H1 (cell line): ENCODE measurements at regions not wholly inside any gene's neighbourhood (a gene's known extent, or its start where the extent isn't known, plus 50 kb on each side); places are given as distances from the start of the nearest gene placed in this dataset.
"Not testable (repeated sequence)": the region's sequence is repeated elsewhere in the genome, so short reads cannot be mapped to it uniquely, and the experiment has no call there.

Experiments used
- CTCF ChIA-PET: fragments of 300-600 bp; sonication (Branson Sonifier 250); formaldehyde crosslinking; loops from one replicate; lab custom pipeline; 2021; ENCODE audit not compliant: partially characterized antibody; lab: Charles Lee
- POLR2A ChIA-PET: fragments of 300-600 bp; sonication (Branson Sonifier 250); formaldehyde crosslinking; loops from one replicate; lab custom pipeline; 2021; ENCODE audit warnings: inconsistent platforms; ENCODE audit not compliant: partially characterized antibody; lab: Charles Lee
- DNase-seq, 2 experiments: peaks; one replicate each; pipeline versions ENCODE4 v3.0.0 to v3.0.0-alpha.2; 2010 to 2022; ENCODE audit warnings: low spot score in 2 of 2, low read depth in 1 of 2, mixed read lengths in 1 of 2
- FAIRE-seq: peaks from 2 replicates; lab custom pipeline; 2011; peaks lifted over from hg19 to GRCh38; lab: Jason Lieb, UNC
- H2AFZ ChIP-seq: 2 replicates; pipeline ENCODE4 v1.8.1; 2012; ENCODE audit warnings: low read length, inconsistent platforms
- H2AK5ac ChIP-seq: 2 replicates; pipeline ENCODE4 v1.6.1; 2013; ENCODE audit warnings: low read depth, low read length
- H2BK120ac ChIP-seq: replicated peaks from 2 replicates; pipeline ENCODE3; 2013; ENCODE audit warnings: low read depth, low read length, inconsistent platforms
- H2BK12ac ChIP-seq: 2 replicates; pipeline ENCODE4 v1.6.1; 2013; ENCODE audit warnings: low read depth, low read length
- H2BK15ac ChIP-seq: 2 replicates; pipeline ENCODE4 v1.6.1; 2013; ENCODE audit warnings: low read length
- H2BK20ac ChIP-seq: 2 replicates; pipeline ENCODE4 v1.6.1; 2013; ENCODE audit warnings: low read length
- H2BK5ac ChIP-seq: 2 replicates; pipeline ENCODE4 v1.6.1; 2013; ENCODE audit warnings: low read depth, low read length
- H3K14ac ChIP-seq: 2 replicates; pipeline ENCODE4 v1.6.1; 2013; ENCODE audit warnings: inconsistent platforms; ENCODE audit not compliant: insufficient read length
- H3K18ac ChIP-seq: 2 replicates; pipeline ENCODE4 v1.6.1; 2013; ENCODE audit warnings: low read length; ENCODE audit errors: extremely low read depth
- H3K23ac ChIP-seq: 2 replicates; pipeline ENCODE4 v1.6.1; 2013; ENCODE audit warnings: inconsistent platforms; ENCODE audit not compliant: insufficient read length
- H3K23me2 ChIP-seq: 2 replicates; pipeline ENCODE4 v1.6.1; 2013; ENCODE audit warnings: low read depth, low read length
- H3K27ac ChIP-seq: 2 replicates; pipeline ENCODE4 v1.6.1; 2011; ENCODE audit warnings: low read depth, low read length, inconsistent platforms
- H3K27me3 ChIP-seq, 4 experiments: replicated peaks in 1 of 4; 1 replicate in 1 of 4; 2 replicates in 3 of 4; pipeline versions ENCODE4 v1.6.1 to v1.8.1; 2011 to 2013; ENCODE audit warnings: low read length in 3 of 4, mild to moderate bottlenecking in 3 of 4, inconsistent platforms in 2 of 4, mixed read lengths in 2 of 4, moderate library complexity in 1 of 4; ENCODE audit not compliant: control insufficient read depth in 3 of 4, insufficient read depth in 3 of 4; ENCODE audit errors: extremely low read depth in 1 of 4
- H3K36me3 ChIP-seq, 4 experiments: 2 replicates each; pipeline versions ENCODE4 v1.6.1 to v1.8.1; 2011 to 2013; ENCODE audit warnings: mild to moderate bottlenecking in 4 of 4, low read length in 3 of 4, moderate library complexity in 2 of 4, control low read depth in 1 of 4, inconsistent platforms in 1 of 4; ENCODE audit not compliant: insufficient read depth in 4 of 4, control insufficient read depth in 2 of 4
- H3K4ac ChIP-seq: replicated peaks from 2 replicates; pipeline ENCODE3; 2013; ENCODE audit warnings: low read length, low read depth, mixed read lengths, inconsistent platforms; ENCODE audit not compliant: insufficient read length
- H3K4me1 ChIP-seq, 4 experiments: replicated peaks in 1 of 4; 1 replicate in 1 of 4; 2 replicates in 3 of 4; pipeline versions ENCODE4 v1.6.1 to v1.8.1; 2011 to 2013; ENCODE audit warnings: low read length in 3 of 4, inconsistent platforms in 2 of 4, mixed read lengths in 1 of 4; ENCODE audit not compliant: insufficient read depth in 4 of 4, control insufficient read depth in 3 of 4
- H3K4me2 ChIP-seq, 2 experiments: 2 replicates each; pipeline versions ENCODE4 v1.6.1 to v1.8.1; 2011 to 2013; ENCODE audit warnings: low read depth in 2 of 2, low read length in 2 of 2, control low read depth in 1 of 2, inconsistent platforms in 1 of 2, mild to moderate bottlenecking in 1 of 2; ENCODE audit not compliant: insufficient read depth in 1 of 2
- H3K4me3 ChIP-seq, 4 experiments: fragments of 200-600, 300-600 bp in 1 of 4; sonication (generic), shearing (Covaris generic), sonication (Bioruptor Twin) in 1 of 4; 2 replicates each; pipeline versions ENCODE4 v1.5.1 to v1.8.1; 2011 to 2016; ENCODE audit warnings: low read length in 4 of 4, low read depth in 3 of 4, control low read depth in 2 of 4, inconsistent platforms in 2 of 4, mild to moderate bottlenecking in 2 of 4, mixed read lengths in 1 of 4, moderate library complexity in 1 of 4; ENCODE audit not compliant: insufficient read depth in 2 of 4; ENCODE audit errors: extremely low read depth in 1 of 4
- H3K56ac ChIP-seq: replicated peaks from 2 replicates; pipeline ENCODE3; 2013; ENCODE audit warnings: low read depth, mild to moderate bottlenecking, mixed read lengths, low read length, inconsistent platforms; ENCODE audit not compliant: insufficient read length
- H3K79me1 ChIP-seq: 2 replicates; pipeline ENCODE4 v1.6.1; 2013; ENCODE audit warnings: low read depth, low read length, control low read depth
- H3K79me2 ChIP-seq, 2 experiments: 2 replicates each; pipeline versions ENCODE4 v1.6.1 to v1.8.1; 2012 to 2013; ENCODE audit warnings: low read length in 2 of 2, mild to moderate bottlenecking in 2 of 2, inconsistent platforms in 1 of 2; ENCODE audit not compliant: insufficient read depth in 2 of 2, control insufficient read depth in 1 of 2
- H3K9ac ChIP-seq, 4 experiments: replicated peaks in 1 of 4; 1 replicate in 1 of 4; 2 replicates in 3 of 4; pipeline versions ENCODE4 v1.6.1 to v1.8.1; 2011 to 2013; ENCODE audit warnings: low read depth in 3 of 4, low read length in 3 of 4, control low read depth in 2 of 4, mild to moderate bottlenecking in 2 of 4, moderate library complexity in 2 of 4, inconsistent platforms in 1 of 4; ENCODE audit errors: extremely low read depth in 1 of 4
- H3K9me3 ChIP-seq, 2 experiments: 2 replicates each; pipeline versions ENCODE4 v1.6.1 to v1.8.1; 2012 to 2013; ENCODE audit warnings: mild to moderate bottlenecking in 2 of 2, moderate library complexity in 2 of 2, control low read depth in 1 of 2, inconsistent platforms in 1 of 2, low read depth in 1 of 2, low read length in 1 of 2, mixed read lengths in 1 of 2; ENCODE audit not compliant: insufficient read depth in 2 of 2
- H4K20me1 ChIP-seq, 2 experiments: replicated peaks in 1 of 2; 2 replicates each; pipeline versions ENCODE3 to v1.8.1; 2011 to 2013; ENCODE audit warnings: inconsistent platforms in 2 of 2, low read length in 2 of 2, mild to moderate bottlenecking in 1 of 2; ENCODE audit not compliant: insufficient read depth in 2 of 2, control insufficient read depth in 1 of 2
- H4K5ac ChIP-seq: 2 replicates; pipeline ENCODE4 v1.6.1; 2013; ENCODE audit warnings: low read length, low read depth, mixed read lengths, inconsistent platforms; ENCODE audit not compliant: insufficient read length
- H4K8ac ChIP-seq: 2 replicates; pipeline ENCODE4 v1.8.0; 2013; ENCODE audit warnings: mild to moderate bottlenecking, moderate library complexity, low read length, inconsistent platforms; ENCODE audit not compliant: insufficient read depth; ENCODE audit errors: extremely low read depth
- H4K91ac ChIP-seq: replicated peaks from 2 replicates; pipeline ENCODE3; 2013; ENCODE audit warnings: low read length, mixed read lengths, inconsistent platforms; ENCODE audit not compliant: insufficient read length
- WGBS, 2 experiments: shearing (Covaris generic) in 1 of 2; methylation state at CpG; one replicate each; pipeline versions ENCODE4 v1.1.6 to v1.1.7; 2013 to 2015; ENCODE audit warnings: low lambda C conversion rate in 2 of 2, mixed read lengths in 2 of 2, inconsistent platforms in 1 of 2, low coverage in 1 of 2, missing lambda C conversion rate in 1 of 2; ENCODE audit not compliant: insufficient replicate concordance in 2 of 2, insufficient coverage in 1 of 2, insufficient read length in 1 of 2; ENCODE audit errors: extremely low coverage in 1 of 2, missing lambda C conversion rate in 1 of 2; 5-methylcytosine and 5-hydroxymethylcytosine counted together

GRCh38 chr17:20724391-20724790 lies 144.9 kb downstream of the CDRT15L2 start:
- H2BK12ac ChIP-seq, H4K5ac ChIP-seq, H2BK20ac ChIP-seq, H4K20me1 ChIP-seq, H3K23me2 ChIP-seq, H3K4me1 ChIP-seq, H3K27ac ChIP-seq, H3K79me2 ChIP-seq, H2BK120ac ChIP-seq, CTCF ChIA-PET, H4K8ac ChIP-seq, H3K27me3 ChIP-seq, H3K4me3 ChIP-seq, H3K56ac ChIP-seq, H3K23ac ChIP-seq, H2BK5ac ChIP-seq, H3K4me2 ChIP-seq, H2AK5ac ChIP-seq, H3K36me3 ChIP-seq, H3K14ac ChIP-seq, DNase-seq, H3K9ac ChIP-seq, POLR2A ChIA-PET, FAIRE-seq, H3K18ac ChIP-seq, H3K4ac ChIP-seq, H2AFZ ChIP-seq, H4K91ac ChIP-seq, H2BK15ac ChIP-seq, H3K9me3 ChIP-seq, H3K79me1 ChIP-seq: not testable (repeated sequence)
- 94% methylated on average over 1 of the region's 1 CpG; no CpG with 5 or more reads in 1 of the 2 experiments for WGBS, 2 experiments

GRCh38 chr17:20727201-20727600 lies 147.7 kb downstream of the CDRT15L2 start:
- H3K36me3 ChIP-seq, H3K4me3 ChIP-seq, H3K9ac ChIP-seq, H3K14ac ChIP-seq, H3K4me1 ChIP-seq, H2AFZ ChIP-seq, H2BK12ac ChIP-seq, H2BK20ac ChIP-seq, H3K4ac ChIP-seq, H3K18ac ChIP-seq, H2BK5ac ChIP-seq, H3K79me2 ChIP-seq, H4K91ac ChIP-seq, H3K27me3 ChIP-seq, FAIRE-seq, H4K20me1 ChIP-seq, H3K79me1 ChIP-seq, H4K5ac ChIP-seq, H3K56ac ChIP-seq, H2BK120ac ChIP-seq, DNase-seq, H3K4me2 ChIP-seq, H3K23ac ChIP-seq, H3K9me3 ChIP-seq, POLR2A ChIA-PET, H2BK15ac ChIP-seq, H3K23me2 ChIP-seq, H4K8ac ChIP-seq, CTCF ChIA-PET, H3K27ac ChIP-seq, H2AK5ac ChIP-seq: not testable (repeated sequence)
- 88% methylated on average over 7 of the region's 7 CpGs; no CpG with 5 or more reads in 1 of the 2 experiments for WGBS, 2 experiments
